T-cell (primary cell): ENCODE measurements at regions not wholly inside any gene's neighbourhood (a gene's known extent, or its start where the extent isn't known, plus 50 kb on each side); places are given as distances from the start of the nearest gene placed in this dataset.

Source experiments
- ATAC-seq, 4 experiments: fragments of 200-7000 bp in 3 of 4; fragments of 150-1000 bp in 1 of 4; cut with Tn5 transposase; replicated peaks in 1 of 4; 1 replicate in 3 of 4; 2 replicates in 1 of 4; pipeline ENCODE4 v1.10.0; 2021; ENCODE audit warnings: moderate library complexity in 3 of 4, mild to moderate bottlenecking in 2 of 4, moderate number of reproducible peaks in 1 of 4
- CTCF ChIA-PET, 2 donors: fragments of 300-600 bp; sonication (Branson Sonifier 250); formaldehyde crosslinking; loops; one replicate each; lab custom pipeline; 2022; ENCODE audit warnings: antibody characterized with exemption in 2 of 2; lab: Charles Lee
- POLR2A ChIA-PET, 2 donors: fragments of 300-600 bp; sonication (Branson Sonifier 250); formaldehyde crosslinking; loops; one replicate each; lab custom pipeline; 2022; ENCODE audit warnings: antibody characterized with exemption in 2 of 2; lab: Charles Lee
- DNase-seq, 35 experiments: peaks; one replicate each; pipeline versions ENCODE4 v3.0.0 to v3.0.0-alpha.2; 2013 to 2023
- H3K27ac ChIP-seq: one replicate; pipeline ENCODE4 v1.5.1; 2013; ENCODE audit warnings: low read length
- H3K27me3 ChIP-seq, 2 experiments: replicated peaks in 1 of 2; 1 replicate in 1 of 2; 2 replicates in 1 of 2; pipeline versions ENCODE4 v1.6.1 to v1.7.0; 2013; ENCODE audit warnings: low read length in 1 of 2, mixed read lengths in 1 of 2; ENCODE audit not compliant: control insufficient read depth in 2 of 2, insufficient read depth in 2 of 2; ENCODE audit errors: extremely low read depth in 1 of 2
- H3K36me3 ChIP-seq, 2 donors: 1 replicate in 1 of 2; 2 replicates in 1 of 2; pipeline versions ENCODE4 v1.6.1 to v1.7.0; 2013; ENCODE audit warnings: low read length in 1 of 2; ENCODE audit not compliant: control insufficient read depth in 2 of 2, insufficient read depth in 1 of 2; ENCODE audit errors: extremely low read depth in 1 of 2
- H3K4me1 ChIP-seq, 2 experiments: 1 replicate in 1 of 2; 2 replicates in 1 of 2; pipeline versions ENCODE4 v1.6.1 to v1.7.0; 2013; ENCODE audit warnings: low read length in 2 of 2, mixed read lengths in 1 of 2; ENCODE audit not compliant: insufficient read depth in 2 of 2, control insufficient read depth in 1 of 2; ENCODE audit errors: extremely low read depth in 1 of 2
- H3K4me3 ChIP-seq, 2 donors: 1 replicate in 1 of 2; 2 replicates in 1 of 2; pipeline versions ENCODE4 v1.5.1 to v1.7.0; 2013; ENCODE audit warnings: mild to moderate bottlenecking in 2 of 2, low read length in 1 of 2, moderate library complexity in 1 of 2; ENCODE audit not compliant: control insufficient read depth in 1 of 2; ENCODE audit errors: extremely low read depth in 1 of 2
- H3K9me3 ChIP-seq: 2 replicates; pipeline ENCODE4 v1.7.0; 2013
- H3K27ac Mint-ChIP-seq, 2 donors: one replicate each; pipeline ENCODE4 v1.8.0; 2020 to 2021; ENCODE audit warnings: mild to moderate bottlenecking in 2 of 2, mixed read lengths in 2 of 2
- H3K27me3 Mint-ChIP-seq, 2 donors: one replicate each; pipeline ENCODE4 v1.8.0; 2021 to 2022; ENCODE audit warnings: mixed read lengths in 2 of 2
- H3K36me3 Mint-ChIP-seq: one replicate; pipeline ENCODE4 v1.8.0; 2021; ENCODE audit warnings: mixed read lengths
- H3K4me1 Mint-ChIP-seq, 3 donors: one replicate each; pipeline ENCODE4 v1.8.0; 2020 to 2022; ENCODE audit warnings: mixed read lengths in 3 of 3, mild to moderate bottlenecking in 1 of 3
- H3K4me3 Mint-ChIP-seq, 3 donors: one replicate each; pipeline ENCODE4 v1.8.0; 2020 to 2022; ENCODE audit warnings: mild to moderate bottlenecking in 3 of 3, mixed read lengths in 3 of 3, moderate library complexity in 3 of 3
- H3K9me3 Mint-ChIP-seq, 3 donors: one replicate each; pipeline ENCODE4 v1.8.0; 2020 to 2022; ENCODE audit warnings: mixed read lengths in 3 of 3
- WGBS: methylation state at CpG from one replicate; pipeline ENCODE4 v1.1.5; 2013; ENCODE audit warnings: missing lambda C conversion rate; ENCODE audit not compliant: insufficient coverage; 5-methylcytosine and 5-hydroxymethylcytosine counted together

GRCh38 chr6:168774381-168774780 lies 333.4 kb downstream of the SMOC2 start:
- Mint-ChIP-seq H3K9me3 (peaks cover 23 to 35% (median 32%) of the 10 kb centered on the region in 3 donors), H3K4me3 (no peak overlapping the region), H3K27me3 (peaks cover 8 to 9% of the 10 kb centered on the region in 2 donors), H3K27ac (no peak overlapping the region), H3K36me3 (no peaks in the 10 kb centered on the region), H3K4me1 (no peaks in the 10 kb centered on the region)
- no peaks in the 10 kb centered on the region for H3K4me1 ChIP-seq
- ATAC-seq (no peak), DNase-seq (no peak)
- CTCF ChIA-PET = no interaction called here
- no peaks in the 10 kb centered on the region for H3K36me3 ChIP-seq
- no peaks in the 10 kb centered on the region for H3K9me3 ChIP-seq
- no peak overlapping the region for H3K4me3 ChIP-seq
- H3K27ac ChIP-seq = no peak overlapping the region
- peaks cover 0 to 12% of the 10 kb centered on the region in 2 experiments for H3K27me3 ChIP-seq
- POLR2A ChIA-PET = no interaction called here

DNA sequence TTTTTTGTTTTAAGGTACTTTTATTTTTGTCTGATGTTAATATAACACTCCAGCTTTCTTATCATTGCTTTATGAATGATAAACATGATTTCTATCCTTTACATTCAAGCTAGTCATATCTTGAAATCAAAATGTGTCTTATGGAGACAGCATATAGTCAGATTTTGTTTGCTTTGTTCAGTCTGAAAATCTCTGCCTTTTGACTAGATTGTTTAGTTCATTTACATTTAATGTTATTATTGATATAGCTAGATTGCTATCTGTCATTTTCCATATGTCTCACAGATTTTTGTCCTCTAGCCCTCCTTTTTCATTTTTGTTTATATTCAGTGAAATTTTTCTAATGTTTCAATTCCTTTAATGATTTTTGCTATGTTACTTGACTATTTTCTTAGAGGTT lies 332.8 kb downstream of the SMOC2 start:
- H3K9me3 ChIP-seq = no peaks in the 10 kb centered on the region
- no peak overlapping the region for H3K4me3 ChIP-seq
- Mint-ChIP-seq H3K4me3 (no peak overlapping the region), H3K27me3 (peaks cover 6 to 9% of the 10 kb centered on the region in 2 donors), H3K9me3 (peaks cover 25 to 40% (median 35%) of the 10 kb centered on the region in 3 donors), H3K4me1 (no peaks in the 10 kb centered on the region), H3K27ac (no peak overlapping the region), H3K36me3 (no peaks in the 10 kb centered on the region)
- ATAC-seq (no peak), DNase-seq (no peak)
- no peak overlapping the region for H3K27ac ChIP-seq
- CTCF ChIA-PET = no interaction called here
- peaks cover 0 to 12% of the 10 kb centered on the region in 2 experiments for H3K27me3 ChIP-seq
- POLR2A ChIA-PET = no interaction called here
- H3K4me1 ChIP-seq = no peaks in the 10 kb centered on the region
- no peaks in the 10 kb centered on the region for H3K36me3 ChIP-seq

- ATAC-seq (no peak), DNase-seq (no peak)
- Histone ChIP-seq H3K9me3 (no peaks in the 10 kb centered on the region), H3K4me3 (no peak overlapping the region), H3K27ac (no peak overlapping the region), H3K27me3 (peaks cover 0 to under 1% of the 10 kb centered on the region in 2 experiments), H3K4me1 (no peaks in the 10 kb centered on the region), H3K36me3 (no peaks in the 10 kb centered on the region)
- CTCF ChIA-PET = no interaction called here
- peaks cover 2 to 9% (median 9%) of the 10 kb centered on the region in 3 donors for H3K9me3 Mint-ChIP-seq
- no peaks in the 10 kb centered on the region for H3K36me3 Mint-ChIP-seq
- no CpG with 5 or more reads among the region's 1 CpG for WGBS
- H3K4me3 Mint-ChIP-seq = no peak overlapping the region
- H3K27me3 Mint-ChIP-seq = no peaks in the 10 kb centered on the region
- H3K4me1 Mint-ChIP-seq = no peaks in the 10 kb centered on the region
- no peak overlapping the region for H3K27ac Mint-ChIP-seq
- POLR2A ChIA-PET = no interaction called here
Observed at GRCh38 chr6:168765752-168766151, 324.8 kb downstream of the SMOC2 start.

GRCh38 chr6:168756009-168756634 lies 315.1 kb downstream of the SMOC2 start:
- CTCF ChIA-PET = no interaction called here
- no peaks in the 10 kb centered on the region for H3K9me3 ChIP-seq
- no CpG with 5 or more reads among the region's 3 CpGs for WGBS

DNA sequence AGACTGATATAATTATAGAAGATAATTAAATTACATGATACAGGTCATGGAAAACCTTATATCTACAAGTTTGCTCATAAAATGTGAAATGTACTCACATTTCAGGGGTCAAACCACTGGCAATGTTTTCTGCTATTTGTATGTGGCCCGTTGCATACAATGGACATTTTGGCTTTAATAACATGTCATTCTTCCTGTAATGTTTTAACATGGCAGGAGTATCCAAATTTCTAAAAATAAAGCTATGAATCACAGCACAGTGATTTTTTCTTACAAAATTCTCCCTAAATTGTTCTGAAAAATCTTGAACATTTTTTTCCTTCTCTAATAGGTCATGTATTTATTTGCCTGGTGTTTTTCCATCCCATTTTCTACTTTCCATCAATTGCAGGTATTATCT lies 305.7 kb downstream of the SMOC2 start:
- Mint-ChIP-seq H3K27ac (no peak overlapping the region), H3K4me3 (no peak overlapping the region), H3K36me3 (no peaks in the 10 kb centered on the region), H3K4me1 (no peaks in the 10 kb centered on the region), H3K27me3 (peaks cover 2 to 3% of the 10 kb centered on the region in 2 donors), H3K9me3 (peaks cover 0 to 6% (median 4%) of the 10 kb centered on the region in 3 donors)
- Histone ChIP-seq H3K36me3 (no peaks in the 10 kb centered on the region), H3K9me3 (no peaks in the 10 kb centered on the region), H3K4me3 (no peak overlapping the region), H3K27ac (no peak overlapping the region), H3K27me3 (peaks cover 0 to 4% of the 10 kb centered on the region in 2 experiments), H3K4me1 (no peaks in the 10 kb centered on the region)
- POLR2A ChIA-PET = interaction anchor here in 1 of 2 donors (0.6 kb wide), 1 partner anchor 88 kb away, joined by 3 read pairs; no protein-coding TSS in a partner anchor
- CTCF ChIA-PET = no interaction called here
- ATAC-seq = no peak
- WGBS = no CpG with 5 or more reads among the region's 1 CpG
- no peak for DNase-seq

More at GRCh38 chr6:168756009-168756634, 315.1 kb downstream of the SMOC2 start:
- no peak overlapping the region for H3K27ac ChIP-seq
- H3K4me3 Mint-ChIP-seq = no peak overlapping the region
- no peaks in the 10 kb centered on the region for H3K9me3 Mint-ChIP-seq
- H3K4me1 ChIP-seq = no peaks in the 10 kb centered on the region
- no peaks in the 10 kb centered on the region for H3K36me3 Mint-ChIP-seq
- H3K4me3 ChIP-seq = no peak overlapping the region
- POLR2A ChIA-PET = no interaction called here
- peaks cover 7 to 18% of the 10 kb centered on the region in 2 donors for H3K27me3 Mint-ChIP-seq
- DNase-seq (no peak), ATAC-seq (no peak)
- peaks cover 0 to 4% of the 10 kb centered on the region in 2 experiments for H3K27me3 ChIP-seq
- no peak overlapping the region for H3K27ac Mint-ChIP-seq
- no peaks in the 10 kb centered on the region for H3K4me1 Mint-ChIP-seq
- no peaks in the 10 kb centered on the region for H3K36me3 ChIP-seq

DNA sequence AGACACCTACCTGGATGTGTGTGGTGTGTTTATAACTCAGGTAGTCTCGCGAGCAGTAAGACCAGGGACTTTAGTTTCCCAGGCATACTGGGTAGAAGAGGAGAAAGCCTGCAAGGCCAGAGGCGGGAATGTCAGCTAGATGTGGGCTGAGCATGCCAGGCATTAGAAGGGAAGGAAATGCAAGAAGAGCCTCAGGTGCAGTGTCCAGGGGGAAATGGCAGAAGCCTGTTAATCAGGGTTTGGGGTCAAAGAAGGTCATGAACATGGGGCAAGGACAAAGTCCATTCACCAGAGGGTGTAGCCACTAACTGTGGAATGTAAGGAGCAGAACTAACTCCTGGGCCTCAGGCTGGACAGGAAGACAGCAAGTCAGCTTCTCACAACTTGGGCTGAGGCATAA lies 305.0 kb downstream of the SMOC2 start:
- no peak overlapping the region for H3K4me3 ChIP-seq
- H3K9me3 Mint-ChIP-seq = peaks cover 0 to 6% (median 4%) of the 10 kb centered on the region in 3 donors
- H3K4me1 Mint-ChIP-seq = no peaks in the 10 kb centered on the region
- peaks cover 0 to 3% of the 10 kb centered on the region in 2 donors for H3K27me3 Mint-ChIP-seq
- peaks cover 0 to 4% of the 10 kb centered on the region in 2 experiments for H3K27me3 ChIP-seq
- ATAC-seq (no peak), DNase-seq (no peak)
- ChIA-PET POLR2A (no interaction called here), CTCF (no interaction called here)
- H3K4me1 ChIP-seq = no peaks in the 10 kb centered on the region
- no peak overlapping the region for H3K27ac Mint-ChIP-seq
- WGBS = 88% methylated on average over 3 of the region's 3 CpGs
- H3K27ac ChIP-seq = no peak overlapping the region
- no peaks in the 10 kb centered on the region for H3K36me3 Mint-ChIP-seq
- no peaks in the 10 kb centered on the region for H3K36me3 ChIP-seq
- no peak overlapping the region for H3K4me3 Mint-ChIP-seq
- no peaks in the 10 kb centered on the region for H3K9me3 ChIP-seq
